HepG2 (cell line): ENCODE measurements at regions not wholly inside any gene's neighbourhood (a gene's known extent, or its start where the extent isn't known, plus 50 kb on each side); places are given as distances from the start of the nearest gene placed in this dataset.

ENCODE experiments used
- ARID4A ChIP-seq: sonication (generic); formaldehyde crosslinking; IDR thresholded peaks from 2 replicates; pipeline ENCODE4 v1.5.0; 2020; ENCODE audit warnings: mild to moderate bottlenecking, missing genetic modification reagents, borderline replicate concordance
- CBX5 ChIP-seq: sonication (generic); formaldehyde crosslinking; IDR thresholded peaks from 2 replicates; pipeline ENCODE4 v1.4.0; 2020; ENCODE audit warnings: missing genetic modification reagents, borderline replicate concordance
- KMT2B ChIP-seq: IDR thresholded peaks from 2 replicates; pipeline ENCODE4 v1.6.1; 2016; ENCODE audit warnings: missing genetic modification reagents, missing compliant biosample characterization
- MYPOP ChIP-seq: sonication (generic); formaldehyde crosslinking; IDR thresholded peaks from 2 replicates; pipeline ENCODE4 v1.8.1; 2023; ENCODE audit warnings: mild to moderate bottlenecking, moderate library complexity, missing genetic modification reagents
- NFATC3 ChIP-seq: sonication (generic); formaldehyde crosslinking; IDR thresholded peaks from 2 replicates; pipeline ENCODE4 v1.5.1; 2020; ENCODE audit warnings: mild to moderate bottlenecking, missing genetic modification reagents
- NONO ChIP-seq, 2 experiments: fragments of 450-650 bp in 1 of 2; sonication (generic) in 1 of 2; formaldehyde crosslinking in 1 of 2; IDR thresholded peaks in 1 of 2; conservative IDR thresholded peaks in 1 of 2; 2 replicates each; pipeline versions ENCODE4 v1.6.1 to v1.8.0; 2017 to 2022; ENCODE audit warnings: mild to moderate bottlenecking in 1 of 2, missing genetic modification reagents in 1 of 2, moderate library complexity in 1 of 2
- NR2F6 ChIP-seq, 2 experiments: IDR thresholded peaks; 2 replicates each; pipeline ENCODE4 v1.6.1; 2016; ENCODE audit warnings: antibody characterized with exemption in 1 of 2, mild to moderate bottlenecking in 1 of 2
- PHF8 ChIP-seq: sonication (generic); formaldehyde crosslinking; IDR thresholded peaks from 2 replicates; pipeline ENCODE4 v1.5.0; 2020; ENCODE audit warnings: missing genetic modification reagents
- RBM22 ChIP-seq: fragments of 200-400 bp; formaldehyde crosslinking; optimal IDR thresholded peaks from 2 replicates; pipeline ENCODE3; 2017; ENCODE audit warnings: mild to moderate bottlenecking, low read length, moderate library complexity
- SRF ChIP-seq: IDR thresholded peaks from 2 replicates; pipeline ENCODE4 v1.6.1; 2011; ENCODE audit warnings: mild to moderate bottlenecking, low read depth, low read length, moderate library complexity
- ZBTB39 ChIP-seq: sonication (generic); formaldehyde crosslinking; IDR thresholded peaks from 2 replicates; pipeline ENCODE4 v1.5.0; 2020; ENCODE audit warnings: missing genetic modification reagents
- ZHX1 ChIP-seq: sonication (generic); formaldehyde crosslinking; IDR thresholded peaks from 2 replicates; pipeline ENCODE4 v1.8.1; 2022; ENCODE audit warnings: low read depth, mild to moderate bottlenecking, missing genetic modification reagents
- ZNF687 ChIP-seq: sonication (generic); formaldehyde crosslinking; IDR thresholded peaks from 2 replicates; pipeline ENCODE4 v1.5.1; 2020; ENCODE audit warnings: mild to moderate bottlenecking, missing genetic modification reagents, moderate library complexity

- TF ChIP-seq ZNF687 (peak; percentile 66), ZHX1 (CRISPR knock-in tag) (no peak), PHF8 (CRISPR knock-in tag) (no peak), SRF (no peak), ARID4A (CRISPR knock-in tag) (no peak), MYPOP (CRISPR knock-in tag) (no peak), NR2F6 (IDR thresholded peaks at IDR 0.05) (no peak; the same call in 1 of the 2 replicates), NR2F6 (CRISPR knock-in tag; IDR thresholded peaks at IDR 0.05) (peak; percentile 59), KMT2B (CRISPR knock-in tag) (no peak; the same call in 1 of the 2 replicates), NONO (IDR thresholded peaks at IDR 0.05) (no peak), NONO (CRISPR knock-in tag; conservative IDR thresholded peaks at IDR 0.05) (0 out of 2 replicates have a peak, but pooled peaks have one; percentile 6), NFATC3 (no peak), ZBTB39 (no peak), RBM22 (no peak), CBX5 (CRISPR knock-in tag) (peak; percentile 56; the same call in 1 of the 2 replicates)
Observed at GRCh38 chr18:57881818-57882413, 78.8 kb upstream of the ATP8B1 start (continued).
